GM18909 (cell line): ENCODE measurements at regions not wholly inside any gene's neighbourhood (a gene's known extent, or its start where the extent isn't known, plus 50 kb on each side); places are given as distances from the start of the nearest gene placed in this dataset.
"Not testable (repeated sequence)": the region's sequence is repeated elsewhere in the genome, so short reads cannot be mapped to it uniquely, and the experiment has no call there.

Source experiments
- ATAC-seq: cut with Tn5 transposase; IDR thresholded peaks from one replicate; pipeline ENCODE4 v1.9.1; 2021; ENCODE audit warnings: mild to moderate bottlenecking; ENCODE audit not compliant: unreplicated experiment, poor library complexity

DNA sequence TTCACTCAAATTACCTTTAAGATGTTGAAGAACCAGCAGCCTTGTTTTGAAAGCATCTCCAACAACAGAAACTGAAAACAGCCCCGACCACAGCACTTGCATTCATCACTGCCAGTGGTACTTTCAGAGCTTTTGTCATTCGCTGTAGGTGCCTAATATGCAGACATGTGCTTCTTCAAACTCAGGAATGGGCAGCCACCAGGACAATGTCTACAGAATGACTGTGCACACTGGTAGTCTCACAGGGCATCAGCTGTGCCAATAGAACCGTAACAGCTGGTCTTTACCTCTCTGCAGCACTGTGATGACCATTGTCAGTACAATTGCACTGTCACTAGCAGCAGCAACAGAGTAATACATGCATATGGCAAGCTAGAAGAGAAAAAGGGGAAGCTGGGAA lies 1149.7 kb downstream of the STPG2 start:
- ATAC-seq = no peak

DNA sequence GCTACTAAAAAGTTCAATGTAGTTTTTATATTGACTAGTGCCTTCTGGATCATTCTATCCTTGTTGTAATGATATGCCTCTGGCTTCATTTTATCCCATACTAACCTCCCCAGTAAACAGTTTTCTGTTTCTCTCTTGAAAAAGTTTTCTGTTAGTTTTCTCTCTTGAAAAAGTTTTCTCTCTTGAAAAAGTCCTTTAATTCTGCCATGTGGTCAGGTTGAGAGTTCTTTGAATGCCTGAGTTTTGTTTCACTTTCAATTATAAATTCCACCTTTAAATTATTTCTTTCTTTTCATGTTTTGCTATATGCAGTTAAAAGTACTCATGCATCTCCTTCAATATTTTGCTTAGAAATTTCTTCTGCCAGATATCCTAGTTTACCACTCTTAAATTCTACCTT lies 1139.6 kb downstream of the STPG2 start:
- no peak for ATAC-seq

DNA sequence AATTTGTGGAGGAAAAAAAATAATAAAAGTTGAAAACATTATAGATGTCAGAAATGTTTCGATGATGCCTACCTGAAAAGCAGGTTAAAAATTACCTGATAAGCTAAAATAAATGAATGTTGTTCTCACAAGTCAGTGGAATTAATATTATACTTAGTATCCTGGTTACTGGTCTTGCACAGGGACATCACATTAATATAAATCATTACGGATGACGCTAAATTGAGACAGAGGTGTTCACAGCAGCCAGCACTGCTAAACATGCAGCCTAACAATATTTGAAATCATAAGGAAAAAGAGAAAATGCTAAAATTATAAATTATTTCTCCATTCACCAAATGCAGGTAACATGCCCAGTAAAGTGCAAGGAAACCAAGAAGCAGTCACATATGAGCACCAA lies 1130.0 kb downstream of the STPG2 start:
- no peak for ATAC-seq

DNA sequence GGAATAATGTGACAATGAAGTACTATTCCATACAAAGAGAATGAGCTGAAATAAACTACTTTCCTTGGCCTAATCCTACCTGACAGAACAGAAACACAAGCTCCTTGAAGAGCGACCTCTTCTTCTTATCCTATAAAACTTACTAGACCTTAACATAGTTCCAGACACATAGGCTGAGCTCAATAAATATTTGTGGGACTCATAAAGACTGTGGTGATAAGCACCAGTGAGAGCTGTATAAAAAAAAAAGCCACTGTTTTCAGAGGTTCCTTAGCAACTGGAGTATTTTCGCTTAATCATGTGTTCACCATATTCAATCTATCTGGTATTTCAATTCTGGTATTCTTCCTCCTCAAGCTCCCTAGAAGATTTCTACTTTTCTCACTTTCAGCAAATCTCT lies 1129.6 kb downstream of the STPG2 start:
- no peak for ATAC-seq

DNA sequence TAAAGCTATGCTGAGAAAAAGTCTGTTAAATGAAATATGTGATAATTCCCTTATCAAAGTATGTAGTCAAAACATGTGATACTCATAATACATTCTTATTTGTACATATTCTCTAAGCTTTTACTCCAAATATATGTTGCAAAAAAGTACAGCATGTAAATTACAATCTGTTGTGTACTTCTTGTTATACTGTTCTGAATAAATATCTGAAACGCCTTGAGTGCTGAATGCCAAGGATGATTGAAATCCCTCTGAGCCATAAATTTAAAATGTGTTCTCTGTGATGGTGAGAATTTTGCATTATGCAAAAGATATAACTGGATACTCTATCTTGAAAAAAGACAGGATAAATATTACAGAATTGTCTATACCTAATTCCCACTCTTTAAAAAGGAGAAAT lies 1128.0 kb downstream of the STPG2 start:
- no peak for ATAC-seq

DNA sequence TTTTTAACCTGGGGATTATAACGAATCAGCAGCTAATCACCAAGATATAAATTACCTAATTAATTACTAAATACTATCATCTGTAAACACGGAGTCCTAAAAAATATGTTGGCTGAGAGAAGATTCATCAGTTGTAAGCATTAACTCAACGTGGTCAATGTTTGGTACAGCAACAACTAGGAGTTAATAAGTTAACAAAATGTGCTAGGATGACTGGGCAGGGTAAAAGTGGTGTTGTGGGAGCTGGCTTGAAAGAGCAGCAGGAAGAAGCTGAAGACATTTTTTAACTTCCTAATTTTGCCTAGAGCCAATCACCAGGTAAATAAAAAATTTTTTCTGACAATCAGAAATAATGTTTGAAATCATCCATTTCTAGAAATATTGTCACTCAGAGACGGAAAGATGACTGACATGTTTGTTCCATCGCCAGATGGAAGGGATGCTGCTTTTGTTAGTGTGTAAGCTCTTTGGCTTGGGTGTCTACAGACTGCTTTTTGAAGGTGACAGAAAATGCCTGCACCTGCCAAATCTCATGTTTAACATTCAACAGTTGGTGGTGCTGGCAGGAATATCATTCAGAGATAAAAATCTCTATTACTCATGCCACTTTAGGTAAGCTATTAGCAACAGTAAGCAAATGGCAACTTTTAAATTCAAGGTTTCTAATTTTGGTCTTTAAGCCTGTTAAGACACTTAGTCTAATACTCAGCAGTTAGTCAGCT lies 1126.9 kb downstream of the STPG2 start:
- no peak for ATAC-seq

DNA sequence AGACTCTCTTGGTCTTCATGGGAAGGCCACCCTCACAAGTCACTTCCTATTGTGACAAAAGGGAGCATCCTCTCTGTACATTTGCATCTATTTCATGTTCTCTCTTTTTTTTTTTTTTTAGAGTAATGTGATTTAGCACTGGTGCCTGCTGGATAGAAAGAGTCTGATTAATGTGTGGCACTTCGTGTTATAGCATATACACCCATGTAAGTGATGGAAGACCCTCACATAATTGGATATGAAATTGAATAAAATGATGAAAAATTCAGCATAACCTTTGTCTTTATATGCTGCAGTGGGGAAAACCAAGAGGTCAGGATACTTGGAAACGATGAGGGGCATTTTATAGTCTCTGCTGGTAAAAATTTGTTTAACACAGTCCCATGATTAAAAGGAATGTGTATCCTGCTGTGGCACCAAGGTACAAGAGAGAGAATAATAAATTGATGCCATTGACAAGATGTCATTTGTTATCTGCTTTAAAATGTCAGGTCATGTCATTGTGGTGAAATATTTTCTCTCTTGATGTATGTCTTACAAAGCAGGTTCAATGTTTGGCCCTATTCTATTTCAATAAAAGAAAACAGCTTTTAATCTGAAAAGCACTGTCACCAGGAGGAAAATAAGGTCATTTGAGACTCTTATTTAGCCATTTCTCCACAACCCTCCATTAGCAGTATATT lies 1115.4 kb downstream of the STPG2 start:
- ATAC-seq = no peak

DNA sequence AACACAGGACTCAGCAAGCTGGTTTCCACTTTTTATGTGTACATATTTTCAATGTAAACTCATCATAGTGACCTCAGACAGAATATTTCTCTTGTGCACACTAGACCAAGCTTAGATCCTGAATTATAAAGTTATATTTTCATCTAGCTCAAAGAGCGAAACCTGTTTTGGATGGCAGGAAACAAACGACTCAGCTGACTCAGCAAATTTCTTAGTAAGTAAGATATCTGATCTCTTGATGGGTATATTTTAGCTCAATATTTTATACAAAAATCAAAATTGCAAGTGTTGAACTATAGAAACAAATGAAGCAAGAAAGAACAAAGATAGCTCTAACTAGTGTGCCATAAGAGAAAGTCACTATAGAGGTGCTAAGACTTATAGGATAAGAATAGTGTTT lies 1114.5 kb downstream of the STPG2 start:
- ATAC-seq = no peak

DNA sequence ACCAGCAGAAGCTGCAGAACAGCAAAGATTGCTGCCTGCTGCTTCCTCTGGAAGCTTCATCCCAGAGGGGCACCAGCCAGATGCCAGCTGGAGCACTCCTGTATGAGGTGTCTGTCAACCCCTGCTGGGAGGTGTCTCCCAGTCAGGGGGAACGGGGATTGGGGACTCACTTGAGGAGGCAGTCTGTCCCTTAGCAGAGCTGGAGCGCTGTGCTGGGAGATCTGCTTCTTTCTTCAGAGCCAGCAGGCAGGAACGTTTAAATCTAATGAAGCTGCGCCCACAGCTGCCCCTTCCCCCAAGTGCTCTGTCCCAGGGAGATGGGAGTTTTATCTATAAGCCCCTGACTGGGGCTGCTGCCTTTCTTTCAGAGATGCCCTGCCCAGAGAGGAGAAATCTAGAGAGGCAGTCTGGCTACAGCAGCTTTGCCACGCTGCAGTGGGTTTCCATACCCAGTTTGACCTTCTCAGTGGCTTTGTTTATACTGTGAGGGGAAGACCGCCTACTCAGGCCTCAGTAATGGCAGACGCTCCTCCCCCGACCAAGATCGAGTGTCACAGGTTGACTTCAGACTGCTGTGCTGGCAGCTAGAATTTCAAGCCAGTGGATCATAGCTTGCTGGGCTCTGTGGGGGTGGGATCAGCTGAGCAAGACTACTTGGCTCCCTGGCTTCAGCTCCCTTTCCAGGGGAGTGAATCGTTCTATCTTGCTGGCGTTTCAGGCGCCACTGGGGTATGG lies 1105.7 kb downstream of the STPG2 start:
- not testable (repeated sequence) for ATAC-seq

DNA sequence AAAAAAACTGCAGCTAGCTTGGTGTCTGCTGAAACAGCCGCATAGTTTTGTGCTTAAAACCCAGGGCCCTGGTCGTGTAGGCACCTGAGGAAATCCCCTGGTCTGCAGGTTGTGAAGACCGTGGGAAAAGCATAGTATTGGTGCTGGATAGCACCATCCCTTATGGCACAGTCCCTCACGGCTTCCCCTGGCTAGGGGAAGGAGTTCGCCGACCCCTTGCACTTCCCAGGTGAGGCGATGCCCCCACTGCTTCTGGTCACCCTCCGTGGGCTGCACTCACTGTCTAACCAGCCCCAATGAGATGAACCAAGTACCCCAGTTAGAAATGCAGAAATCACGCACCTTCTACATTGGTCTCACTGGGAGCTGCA lies 1105.1 kb downstream of the STPG2 start:
- ATAC-seq = no peak

DNA sequence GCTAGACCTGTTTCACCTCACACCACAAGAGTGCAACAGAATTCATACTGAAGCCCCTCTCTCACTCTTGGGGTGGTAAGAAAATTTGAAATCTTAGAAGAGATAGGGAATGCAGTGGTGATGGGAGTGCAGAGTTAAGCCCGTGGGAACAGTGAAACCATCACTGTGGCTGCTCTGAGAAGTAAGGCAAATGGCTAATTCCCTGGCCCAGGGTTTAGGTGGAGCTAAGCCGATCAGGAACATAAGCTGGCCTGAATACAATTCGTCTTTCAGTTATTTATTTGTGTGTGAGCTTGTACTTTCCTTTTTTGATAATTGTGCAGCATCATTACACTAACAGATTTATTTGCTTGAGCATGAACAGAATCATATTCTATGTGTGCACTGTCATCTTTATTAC lies 1070.6 kb downstream of the STPG2 start:
- no peak for ATAC-seq

DNA sequence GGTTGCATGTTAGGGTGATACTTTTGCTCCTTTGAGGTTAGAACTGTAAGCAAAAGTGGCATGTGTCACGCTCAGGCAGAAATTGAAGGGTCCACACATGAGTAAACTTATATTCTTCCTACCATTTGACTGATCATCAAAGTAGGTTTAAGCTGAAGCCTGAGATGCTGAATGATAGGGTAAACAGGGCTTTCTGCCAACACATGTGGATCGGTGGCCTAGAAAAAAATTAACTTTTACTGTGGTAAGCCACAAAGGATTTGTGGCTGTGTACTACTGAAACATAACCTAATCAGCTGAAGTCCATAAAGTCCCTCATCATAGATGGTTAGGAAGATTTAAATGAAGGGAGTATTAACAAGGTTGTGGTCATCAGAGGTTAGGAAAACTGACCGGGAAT lies 1070.1 kb downstream of the STPG2 start:
- ATAC-seq = no peak

DNA sequence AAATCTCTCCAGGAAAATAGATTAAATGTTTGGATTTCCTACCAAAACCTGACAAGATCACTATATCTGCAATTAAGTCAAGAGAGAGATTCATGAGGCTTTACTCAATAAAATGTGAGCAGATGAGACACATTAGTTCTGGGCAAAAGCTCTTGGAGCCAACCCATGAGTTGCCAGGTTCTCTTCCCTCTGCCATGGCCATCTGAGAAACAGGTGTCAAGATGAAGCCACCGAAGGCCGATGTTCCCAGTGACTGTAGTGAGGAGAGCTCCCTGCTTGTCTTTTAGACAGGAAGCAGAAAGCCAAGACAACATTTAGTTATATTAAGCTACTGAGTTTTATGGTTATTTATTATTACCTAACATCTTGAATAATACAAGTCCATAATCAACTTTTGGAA lies 1068.7 kb downstream of the STPG2 start:
- ATAC-seq = no peak

DNA sequence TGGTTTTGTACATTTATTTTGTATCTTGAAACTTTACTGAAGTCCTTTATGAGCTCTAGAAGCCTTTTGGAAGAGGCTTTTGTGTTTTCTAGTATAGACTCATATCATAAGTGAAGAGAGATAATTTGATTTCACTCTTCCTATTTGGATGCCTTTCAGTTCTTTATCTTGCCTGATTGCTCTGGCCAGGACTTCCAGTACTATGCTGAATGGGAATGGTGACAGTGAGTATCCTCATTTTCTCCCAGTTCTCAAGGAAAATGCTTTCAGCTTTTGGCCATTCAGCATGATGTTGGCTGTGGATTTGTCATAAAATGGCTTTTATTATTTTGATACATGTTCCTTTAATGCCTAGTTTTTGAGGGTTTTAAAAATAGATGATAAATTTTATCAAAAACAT lies 1061.3 kb downstream of the STPG2 start:
- ATAC-seq = no peak

DNA sequence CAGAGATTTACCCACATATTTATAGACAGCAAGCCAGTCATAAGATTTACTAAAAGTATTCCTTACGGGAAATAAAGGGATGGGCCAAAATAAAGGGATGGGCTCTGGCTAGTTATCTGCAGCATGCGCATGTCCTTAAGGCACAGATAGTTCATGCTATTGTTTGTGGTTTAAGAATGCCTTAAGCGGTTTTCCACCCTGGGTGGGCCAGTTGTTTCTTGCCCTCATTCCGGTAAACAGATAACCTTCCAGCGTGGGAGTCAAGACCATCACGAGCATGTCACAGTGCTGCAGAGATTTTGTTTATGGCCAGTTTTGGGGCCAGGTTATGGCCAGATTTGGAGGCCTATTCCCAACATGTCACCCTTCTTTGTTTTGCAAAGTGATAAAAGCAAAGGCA lies 1046.2 kb downstream of the STPG2 start:
- not testable (repeated sequence) for ATAC-seq

DNA sequence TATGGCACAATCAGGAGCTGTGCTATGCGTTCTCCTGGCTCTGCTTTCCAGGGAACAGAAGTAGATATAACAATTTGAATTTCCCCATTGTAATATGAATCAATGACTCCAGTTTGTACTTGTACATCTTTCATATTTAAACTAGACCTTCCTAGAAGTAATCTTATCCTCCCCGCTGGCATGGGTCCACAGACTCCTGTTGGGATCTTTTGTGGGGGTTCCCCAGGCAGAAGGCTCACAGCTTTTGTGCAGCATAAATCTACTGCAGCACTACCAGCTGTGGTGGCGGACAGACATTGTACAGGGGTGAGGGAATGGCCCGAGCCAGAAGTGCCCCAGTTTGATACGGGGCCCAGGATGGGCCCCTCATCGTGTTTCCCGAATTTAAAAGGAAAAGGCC lies 1042.1 kb downstream of the STPG2 start:
- ATAC-seq = not testable (repeated sequence)

DNA sequence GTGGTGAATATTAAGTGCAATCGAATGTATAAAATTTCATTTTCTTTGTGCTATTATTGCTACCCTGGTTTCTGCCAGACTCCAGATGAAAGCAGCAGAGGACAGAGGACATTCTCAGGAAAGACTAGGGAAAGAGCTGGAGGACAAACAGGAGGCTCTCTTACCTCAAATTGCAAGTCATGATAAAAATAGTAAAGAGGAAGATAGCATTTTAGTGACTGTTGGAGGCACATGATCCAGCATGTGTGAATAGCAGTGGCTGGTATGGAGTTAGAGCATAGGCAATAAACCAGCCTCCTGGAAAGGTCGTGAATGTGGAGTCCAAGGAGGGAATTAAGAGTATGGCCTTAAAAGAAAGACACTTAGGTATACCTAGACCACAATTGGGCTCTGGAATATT lies 1040.0 kb downstream of the STPG2 start:
- no peak for ATAC-seq

DNA sequence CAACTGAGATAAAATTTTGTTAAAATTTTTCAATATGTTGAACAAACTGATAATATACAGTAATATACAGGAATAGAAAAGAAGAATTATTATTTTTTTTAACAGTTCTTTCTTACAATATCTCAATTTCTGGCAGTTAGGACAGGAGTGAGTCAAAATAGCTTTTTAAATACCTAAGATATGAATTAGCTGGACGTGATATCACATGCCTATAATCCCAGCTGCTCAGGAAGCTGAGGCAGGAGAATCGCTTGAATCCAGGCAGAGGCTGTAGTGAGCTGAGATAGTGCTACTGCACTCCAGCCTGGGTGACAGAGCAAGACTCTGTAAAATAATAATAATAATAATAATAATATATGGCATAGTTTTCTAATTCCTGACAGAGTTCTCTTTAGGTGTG lies 1039.3 kb downstream of the STPG2 start:
- ATAC-seq = no peak

DNA sequence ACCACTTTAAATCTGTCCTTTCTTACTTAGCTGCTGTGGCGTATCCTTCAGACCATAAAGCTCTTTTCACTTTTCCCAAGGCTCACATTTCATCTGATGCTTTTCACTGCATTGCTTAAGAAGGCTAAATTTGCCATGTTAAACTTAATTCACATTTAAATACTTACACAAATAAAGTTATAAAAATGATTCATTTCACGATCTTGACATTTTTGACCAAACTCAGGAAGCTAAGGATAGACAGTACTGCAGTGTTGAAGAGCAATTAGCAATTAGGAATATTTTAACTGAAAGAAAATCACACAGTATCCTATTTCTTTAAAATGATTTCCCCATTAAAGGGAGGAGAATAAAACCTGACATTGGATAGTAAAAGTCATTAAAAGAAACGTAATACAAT lies 1038.6 kb downstream of the STPG2 start:
- ATAC-seq = no peak

DNA sequence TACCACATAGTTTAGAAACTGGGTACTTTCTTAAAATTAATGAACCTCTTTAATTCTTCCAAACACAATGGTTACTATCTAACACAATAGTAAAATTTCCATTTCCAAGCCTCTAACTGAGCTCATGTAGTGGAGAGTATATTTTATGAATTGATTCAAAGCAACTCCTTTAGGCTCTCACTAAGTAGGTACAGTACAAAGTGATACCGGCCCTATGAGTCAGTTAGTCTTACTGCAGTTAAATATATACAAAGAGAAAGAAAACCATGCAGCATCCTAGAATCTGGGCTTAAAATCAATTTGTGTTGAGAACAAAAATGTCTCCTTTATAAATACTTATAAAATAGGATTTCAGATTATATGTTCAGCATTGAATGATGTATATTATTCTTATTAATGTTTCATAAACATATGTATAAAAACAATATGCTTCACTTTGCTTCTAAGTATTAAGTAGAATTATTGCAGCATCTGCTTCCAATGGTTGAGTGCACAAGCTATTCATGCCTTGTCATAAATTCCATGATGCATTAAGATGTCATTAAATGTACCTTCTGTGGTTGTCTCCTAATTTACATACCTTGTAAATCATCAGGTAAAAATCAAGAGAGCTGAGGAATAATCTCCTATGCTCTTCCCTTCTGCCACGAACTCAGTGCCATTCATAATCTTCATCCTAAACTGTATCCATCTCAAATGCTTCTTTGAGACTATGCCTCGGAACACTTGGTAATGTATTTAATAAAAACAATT lies 1037.8 kb downstream of the STPG2 start:
- no peak for ATAC-seq

DNA sequence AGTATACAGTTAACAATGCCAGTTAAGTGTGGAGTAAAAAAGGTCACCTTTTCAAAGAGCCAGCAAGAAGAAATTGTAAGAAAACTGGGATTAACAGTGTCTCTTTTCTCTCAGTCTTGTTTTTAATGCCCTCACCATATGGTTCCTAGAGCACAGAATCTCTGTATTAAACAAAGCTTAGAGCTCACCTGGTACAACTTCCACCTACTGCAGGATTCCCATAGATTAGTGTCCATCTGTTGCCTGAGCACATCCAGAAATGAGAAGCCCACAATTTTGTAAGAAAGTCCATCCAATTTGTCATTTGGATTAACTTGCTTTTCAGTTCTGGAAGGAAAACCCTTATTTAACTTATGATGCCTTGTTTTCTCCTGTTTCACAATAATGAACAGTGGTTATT lies 1037.1 kb downstream of the STPG2 start:
- no peak for ATAC-seq
